Astrocyte (in vitro differentiated cells and primary cell): ENCODE measurements at regions not wholly inside any gene's neighbourhood (a gene's known extent, or its start where the extent isn't known, plus 50 kb on each side); places are given as distances from the start of the nearest gene placed in this dataset.
"Not testable (repeated sequence)": the region's sequence is repeated elsewhere in the genome, so short reads cannot be mapped to it uniquely, and the experiment has no call there.

ENCODE experiments used
- DNase-seq: peaks from one replicate; pipeline ENCODE4 v3.0.0-alpha.2; 2010; ENCODE audit warnings: low read depth
- FAIRE-seq: peaks from 2 replicates; lab custom pipeline; 2011; peaks lifted over from hg19 to GRCh38; lab: Jason Lieb, UNC
- H2AFZ ChIP-seq: 2 replicates; pipeline ENCODE4 v1.6.0; 2012; ENCODE audit warnings: low read depth, low read length, inconsistent platforms
- H3K27ac ChIP-seq: 2 replicates; pipeline ENCODE4 v1.5.1; 2011; ENCODE audit warnings: low read depth, low read length, inconsistent platforms
- H3K27me3 ChIP-seq: 2 replicates; pipeline ENCODE4 v1.6.0; 2011; ENCODE audit warnings: low read length, inconsistent platforms; ENCODE audit not compliant: insufficient read depth
- H3K36me3 ChIP-seq: 2 replicates; pipeline ENCODE4 v1.5.1; 2011; ENCODE audit warnings: low read length, inconsistent platforms; ENCODE audit not compliant: insufficient read depth
- H3K4me1 ChIP-seq: 2 replicates; pipeline ENCODE4 v1.5.1; 2011; ENCODE audit warnings: low read length, inconsistent platforms; ENCODE audit not compliant: insufficient read depth
- H3K4me2 ChIP-seq: 2 replicates; pipeline ENCODE4 v1.6.0; 2012; ENCODE audit warnings: low read length, inconsistent platforms
- H3K4me3 ChIP-seq: 2 replicates; pipeline ENCODE4 v1.5.1; 2011; ENCODE audit warnings: low read depth, mild to moderate bottlenecking, low read length, inconsistent platforms; ENCODE audit not compliant: insufficient read depth
- H3K79me2 ChIP-seq: 2 replicates; pipeline ENCODE4 v1.6.0; 2012; ENCODE audit warnings: mild to moderate bottlenecking, low read length, inconsistent platforms; ENCODE audit not compliant: insufficient read depth
- H3K9ac ChIP-seq: 2 replicates; pipeline ENCODE4 v1.6.0; 2012; ENCODE audit warnings: mild to moderate bottlenecking, low read length, inconsistent platforms
- H3K9me3 ChIP-seq: 2 replicates; pipeline ENCODE4 v1.5.1; 2012; ENCODE audit warnings: low read depth, mild to moderate bottlenecking, low read length, inconsistent platforms; ENCODE audit not compliant: insufficient read depth
- H4K20me1 ChIP-seq: 2 replicates; pipeline ENCODE4 v1.6.0; 2012; ENCODE audit warnings: low read length, inconsistent platforms; ENCODE audit not compliant: insufficient read depth
- H3K27ac Mint-ChIP-seq: one replicate; pipeline ENCODE4 v1.8.0; 2021; ENCODE audit warnings: mild to moderate bottlenecking, mixed read lengths; ENCODE audit not compliant: unreplicated experiment
- H3K27me3 Mint-ChIP-seq: one replicate; pipeline ENCODE4 v1.8.0; 2021; ENCODE audit warnings: low read depth, mixed read lengths; ENCODE audit not compliant: unreplicated experiment
- H3K36me3 Mint-ChIP-seq: one replicate; pipeline ENCODE4 v1.8.0; 2021; ENCODE audit warnings: low read depth, mixed read lengths; ENCODE audit not compliant: unreplicated experiment
- H3K4me1 Mint-ChIP-seq: one replicate; pipeline ENCODE4 v1.8.0; 2021; ENCODE audit warnings: low read depth, mixed read lengths; ENCODE audit not compliant: unreplicated experiment
- H3K4me3 Mint-ChIP-seq: one replicate; pipeline ENCODE4 v1.8.0; 2021; ENCODE audit warnings: mild to moderate bottlenecking, moderate library complexity, mixed read lengths; ENCODE audit not compliant: unreplicated experiment
- H3K9me3 Mint-ChIP-seq: one replicate; pipeline ENCODE4 v1.8.0; 2021; ENCODE audit warnings: mild to moderate bottlenecking, mixed read lengths; ENCODE audit not compliant: unreplicated experiment
- EZH2 ChIP-seq: IDR thresholded peaks from 2 replicates; pipeline ENCODE4 v1.6.1; 2012; ENCODE audit warnings: mild to moderate bottlenecking, low read length, inconsistent platforms; ENCODE audit not compliant: insufficient read depth
- TF ChIP-seq, protein P1 (sequence below): IDR thresholded peaks from 2 replicates; pipeline ENCODE4 v1.5.1; 2011; ENCODE audit warnings: low read depth, mild to moderate bottlenecking, inconsistent platforms, low read length, moderate library complexity; ENCODE audit not compliant: insufficient read depth

- Histone ChIP-seq H3K27ac (no peak overlapping the region), H3K79me2 (no peaks in the 10 kb centered on the region), H3K4me3 (no peak overlapping the region), H3K36me3 (no peaks in the 10 kb centered on the region), H3K9me3 (no peaks in the 10 kb centered on the region), H2AFZ (no peak overlapping the region), H3K4me1 (no peaks in the 10 kb centered on the region), H4K20me1 (no peaks in the 10 kb centered on the region), H3K27me3 (no peaks in the 10 kb centered on the region), H3K9ac (no peak overlapping the region), H3K4me2 (no peak overlapping the region)
- TF ChIP-seq, protein P1, sequence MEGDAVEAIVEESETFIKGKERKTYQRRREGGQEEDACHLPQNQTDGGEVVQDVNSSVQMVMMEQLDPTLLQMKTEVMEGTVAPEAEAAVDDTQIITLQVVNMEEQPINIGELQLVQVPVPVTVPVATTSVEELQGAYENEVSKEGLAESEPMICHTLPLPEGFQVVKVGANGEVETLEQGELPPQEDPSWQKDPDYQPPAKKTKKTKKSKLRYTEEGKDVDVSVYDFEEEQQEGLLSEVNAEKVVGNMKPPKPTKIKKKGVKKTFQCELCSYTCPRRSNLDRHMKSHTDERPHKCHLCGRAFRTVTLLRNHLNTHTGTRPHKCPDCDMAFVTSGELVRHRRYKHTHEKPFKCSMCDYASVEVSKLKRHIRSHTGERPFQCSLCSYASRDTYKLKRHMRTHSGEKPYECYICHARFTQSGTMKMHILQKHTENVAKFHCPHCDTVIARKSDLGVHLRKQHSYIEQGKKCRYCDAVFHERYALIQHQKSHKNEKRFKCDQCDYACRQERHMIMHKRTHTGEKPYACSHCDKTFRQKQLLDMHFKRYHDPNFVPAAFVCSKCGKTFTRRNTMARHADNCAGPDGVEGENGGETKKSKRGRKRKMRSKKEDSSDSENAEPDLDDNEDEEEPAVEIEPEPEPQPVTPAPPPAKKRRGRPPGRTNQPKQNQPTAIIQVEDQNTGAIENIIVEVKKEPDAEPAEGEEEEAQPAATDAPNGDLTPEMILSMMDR, result no peak
- no peak for TF ChIP-seq EZH2
- peaks cover 1% of the 10 kb centered on the region for H3K9me3 Mint-ChIP-seq
- no peaks in the 10 kb centered on the region for H3K36me3 Mint-ChIP-seq
- DNase-seq (peak; percentile 2), FAIRE-seq (no peak)
- H3K27ac Mint-ChIP-seq, result no peak overlapping the region
- H3K27me3 Mint-ChIP-seq, result peaks cover 8% of the 10 kb centered on the region
- H3K4me1 Mint-ChIP-seq, result peaks cover 2% of the 10 kb centered on the region
- no peak overlapping the region for H3K4me3 Mint-ChIP-seq
Measured at GRCh38 chr5:101326766-101327165, 423.7 kb upstream of the ST8SIA4 start.

GRCh38 chr5:101316401-101316800 lies 413.3 kb upstream of the ST8SIA4 start:
- not testable (repeated sequence) for H3K36me3 ChIP-seq, H3K9me3 Mint-ChIP-seq, H3K36me3 Mint-ChIP-seq, FAIRE-seq, H3K27me3 ChIP-seq, H3K9ac ChIP-seq, H3K4me3 ChIP-seq, H3K27me3 Mint-ChIP-seq, H3K4me2 ChIP-seq, H3K27ac Mint-ChIP-seq, H3K4me1 ChIP-seq, H3K27ac ChIP-seq, H3K9me3 ChIP-seq, DNase-seq, H3K4me1 Mint-ChIP-seq, H4K20me1 ChIP-seq, H3K4me3 Mint-ChIP-seq, H2AFZ ChIP-seq, H3K79me2 ChIP-seq

DNA sequence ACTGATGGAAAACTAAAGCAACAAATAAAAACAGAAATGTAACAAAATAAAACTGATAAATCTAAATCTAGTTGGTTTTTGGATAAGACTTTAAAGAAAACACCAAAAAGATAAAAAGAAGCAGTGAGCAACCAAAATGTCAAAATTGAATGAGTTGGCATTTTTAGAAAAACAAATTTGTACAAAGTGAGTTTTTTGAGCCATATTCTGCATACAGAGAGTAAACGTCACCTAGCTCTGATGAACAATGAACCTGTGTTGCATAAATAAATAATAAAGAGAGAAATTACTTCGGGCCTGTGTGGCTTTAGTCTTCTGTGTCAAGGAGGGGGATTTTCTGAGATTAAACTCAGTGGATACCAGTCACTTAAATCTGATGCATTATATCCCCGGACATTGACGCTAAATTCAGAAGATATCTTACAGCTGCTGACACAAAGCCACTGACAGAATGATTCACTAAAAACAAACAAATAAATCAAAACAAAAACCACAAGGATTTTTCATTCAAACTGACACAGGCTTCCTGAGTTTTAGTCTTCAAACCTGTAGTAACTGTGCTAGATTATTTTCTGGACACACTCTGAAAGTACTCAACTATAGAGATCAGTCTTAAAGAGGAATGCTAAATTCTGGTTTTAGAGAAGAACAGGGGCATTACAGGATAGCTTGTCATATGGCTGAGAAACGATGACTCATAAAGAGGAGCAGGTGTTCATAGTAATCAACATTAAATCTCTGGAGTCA lies 403.5 kb upstream of the ST8SIA4 start:
- no peak overlapping the region for H2AFZ ChIP-seq
- peaks cover 3% of the 10 kb centered on the region for H3K4me1 ChIP-seq
- Mint-ChIP-seq H3K27ac (no peak overlapping the region), H3K4me1 (no peaks in the 10 kb centered on the region), H3K4me3 (no peak overlapping the region), H3K36me3 (no peaks in the 10 kb centered on the region), H3K27me3 (no peaks in the 10 kb centered on the region), H3K9me3 (no peaks in the 10 kb centered on the region)
- no peak overlapping the region for H3K4me2 ChIP-seq
- no peaks in the 10 kb centered on the region for H3K9me3 ChIP-seq
- no peaks in the 10 kb centered on the region for H3K36me3 ChIP-seq
- TF ChIP-seq, protein P1, result no peak
- no peak for TF ChIP-seq EZH2
- H4K20me1 ChIP-seq, result no peaks in the 10 kb centered on the region
- DNase-seq, result peak; percentile 18
- H3K9ac ChIP-seq, result no peak overlapping the region
- FAIRE-seq, result no peak
- no peak overlapping the region for H3K27ac ChIP-seq
- H3K79me2 ChIP-seq, result no peaks in the 10 kb centered on the region
- no peak overlapping the region for H3K4me3 ChIP-seq
- no peaks in the 10 kb centered on the region for H3K27me3 ChIP-seq
